ENCODE measurements at regions not wholly inside any gene's neighbourhood (a gene's known extent, or its start where the extent isn't known, plus 50 kb on each side); places are given as distances from the start of the nearest gene placed in this dataset.

- TF ChIP-seq CTCF (IDR thresholded peaks at IDR 0.05 in 4 of 5, conservative IDR thresholded peaks at IDR 0.05 in 1 of 5) (no peak), POLR2A (IDR thresholded peaks at IDR 0.05) (no peak)
These were observed 497.1 kb downstream of the CD83 start for GRCh38 chr6:14614631-14615030.
